ENCODE measurements at regions not wholly inside any gene's neighbourhood (a gene's known extent, or its start where the extent isn't known, plus 50 kb on each side); places are given as distances from the start of the nearest gene placed in this dataset.

GRCh38 chr7:13411151-13411550 is 578.3 kb downstream of the ETV1 start:
- TF ChIP-seq, protein P1, sequence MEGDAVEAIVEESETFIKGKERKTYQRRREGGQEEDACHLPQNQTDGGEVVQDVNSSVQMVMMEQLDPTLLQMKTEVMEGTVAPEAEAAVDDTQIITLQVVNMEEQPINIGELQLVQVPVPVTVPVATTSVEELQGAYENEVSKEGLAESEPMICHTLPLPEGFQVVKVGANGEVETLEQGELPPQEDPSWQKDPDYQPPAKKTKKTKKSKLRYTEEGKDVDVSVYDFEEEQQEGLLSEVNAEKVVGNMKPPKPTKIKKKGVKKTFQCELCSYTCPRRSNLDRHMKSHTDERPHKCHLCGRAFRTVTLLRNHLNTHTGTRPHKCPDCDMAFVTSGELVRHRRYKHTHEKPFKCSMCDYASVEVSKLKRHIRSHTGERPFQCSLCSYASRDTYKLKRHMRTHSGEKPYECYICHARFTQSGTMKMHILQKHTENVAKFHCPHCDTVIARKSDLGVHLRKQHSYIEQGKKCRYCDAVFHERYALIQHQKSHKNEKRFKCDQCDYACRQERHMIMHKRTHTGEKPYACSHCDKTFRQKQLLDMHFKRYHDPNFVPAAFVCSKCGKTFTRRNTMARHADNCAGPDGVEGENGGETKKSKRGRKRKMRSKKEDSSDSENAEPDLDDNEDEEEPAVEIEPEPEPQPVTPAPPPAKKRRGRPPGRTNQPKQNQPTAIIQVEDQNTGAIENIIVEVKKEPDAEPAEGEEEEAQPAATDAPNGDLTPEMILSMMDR (IDR thresholded peaks at IDR 0.05), result no peak
- TF ChIP-seq POLR2A (IDR thresholded peaks at IDR 0.05), result no peak
